H9 (cell line): ENCODE measurements at regions not wholly inside any gene's neighbourhood (a gene's known extent, or its start where the extent isn't known, plus 50 kb on each side); places are given as distances from the start of the nearest gene placed in this dataset.

Experiments
- DNase-seq: peaks from one replicate; pipeline ENCODE4 v3.0.0-alpha.2; 2017
- H2AFZ ChIP-seq: one replicate; pipeline ENCODE4 v1.6.1; 2013; ENCODE audit warnings: mild to moderate bottlenecking, low read length, control low read depth, moderate library complexity
- H2AK5ac ChIP-seq: 2 replicates; pipeline ENCODE4 v1.6.1; 2013; ENCODE audit warnings: low read length, control low read depth, mixed read lengths; ENCODE audit not compliant: insufficient read length
- H2BK120ac ChIP-seq: one replicate; pipeline ENCODE4 v1.6.1; 2013; ENCODE audit warnings: low read depth, mild to moderate bottlenecking, low read length, control low read depth, inconsistent platforms; ENCODE audit not compliant: poor library complexity, severe bottlenecking
- H2BK12ac ChIP-seq: 2 replicates; pipeline ENCODE4 v1.6.1; 2013; ENCODE audit warnings: low read length, control low read depth, mixed read lengths, low read depth; ENCODE audit not compliant: insufficient read length
- H2BK15ac ChIP-seq: 2 replicates; pipeline ENCODE4 v1.6.1; 2013; ENCODE audit warnings: low read depth, low read length, control low read depth
- H2BK20ac ChIP-seq: one replicate; pipeline ENCODE4 v1.6.1; 2013; ENCODE audit warnings: low read depth, mild to moderate bottlenecking, low read length, control low read depth, inconsistent platforms; ENCODE audit not compliant: poor library complexity, severe bottlenecking
- H2BK5ac ChIP-seq: 2 replicates; pipeline ENCODE4 v1.6.1; 2013; ENCODE audit warnings: low read length, control low read depth, mixed read lengths; ENCODE audit not compliant: insufficient read length
- H3K14ac ChIP-seq: 2 replicates; pipeline ENCODE4 v1.6.1; 2013; ENCODE audit warnings: low read length, control low read depth; ENCODE audit not compliant: insufficient read depth
- H3K18ac ChIP-seq: 2 replicates; pipeline ENCODE4 v1.6.1; 2013; ENCODE audit warnings: low read depth, mild to moderate bottlenecking, mixed read lengths, low read length, control low read depth; ENCODE audit not compliant: insufficient read length
- H3K23ac ChIP-seq: 2 replicates; pipeline ENCODE4 v1.6.1; 2013; ENCODE audit warnings: low read length, control low read depth, mixed read lengths, low read depth; ENCODE audit not compliant: insufficient read length
- H3K23me2 ChIP-seq: 2 replicates; pipeline ENCODE4 v1.6.1; 2013; ENCODE audit warnings: low read depth, mild to moderate bottlenecking, mixed read lengths, low read length, control low read depth; ENCODE audit not compliant: insufficient read length, poor library complexity, severe bottlenecking
- H3K27ac ChIP-seq: 2 replicates; pipeline ENCODE4 v1.5.1; 2013; ENCODE audit warnings: low read length, control low read depth, mixed read lengths, low read depth; ENCODE audit not compliant: insufficient read length
- H3K27me3 ChIP-seq: 2 replicates; pipeline ENCODE4 v1.6.1; 2013; ENCODE audit warnings: low read length, control low read depth, inconsistent platforms; ENCODE audit not compliant: insufficient read depth
- H3K4ac ChIP-seq: 2 replicates; pipeline ENCODE4 v1.6.1; 2013; ENCODE audit warnings: low read depth, mild to moderate bottlenecking, control low read depth, inconsistent platforms, low read length, moderate library complexity
- H3K4me1 ChIP-seq: 2 replicates; pipeline ENCODE4 v1.6.1; 2013; ENCODE audit warnings: low read length, control low read depth, inconsistent platforms; ENCODE audit not compliant: insufficient read depth
- H3K4me2 ChIP-seq: 2 replicates; pipeline ENCODE4 v1.6.1; 2013; ENCODE audit warnings: low read length, control low read depth, mixed read lengths; ENCODE audit not compliant: insufficient read length, insufficient read depth
- H3K56ac ChIP-seq: 2 replicates; pipeline ENCODE4 v1.6.1; 2013; ENCODE audit warnings: low read depth, mild to moderate bottlenecking, mixed read lengths, low read length, control low read depth; ENCODE audit not compliant: insufficient read length
- H3K79me1 ChIP-seq: 2 replicates; pipeline ENCODE4 v1.6.1; 2013; ENCODE audit warnings: low read depth, mild to moderate bottlenecking, moderate library complexity, low read length, control low read depth, inconsistent platforms; ENCODE audit not compliant: insufficient read depth, poor library complexity, severe bottlenecking
- H3K79me2 ChIP-seq: 2 replicates; pipeline ENCODE4 v1.6.1; 2013; ENCODE audit warnings: low read length, control low read depth, inconsistent platforms; ENCODE audit not compliant: insufficient read depth
- H3K9ac ChIP-seq: 2 replicates; pipeline ENCODE4 v1.6.1; 2013; ENCODE audit warnings: low read length, control low read depth, mixed read lengths; ENCODE audit not compliant: insufficient read length; ENCODE audit errors: extremely low read depth
- H3K9me3 ChIP-seq: one replicate; pipeline ENCODE4 v1.6.1; 2013; ENCODE audit warnings: low read depth, low read length, inconsistent platforms; ENCODE audit not compliant: control insufficient read depth
- H3T11ph ChIP-seq: one replicate; pipeline ENCODE4 v1.6.1; 2013; ENCODE audit warnings: mild to moderate bottlenecking, low read length, control low read depth, inconsistent platforms
- H4K20me1 ChIP-seq: one replicate; pipeline ENCODE4 v1.6.1; 2013; ENCODE audit not compliant: control insufficient read depth, insufficient read length, insufficient read depth
- H4K5ac ChIP-seq: 2 replicates; pipeline ENCODE4 v1.6.1; 2013; ENCODE audit warnings: low read depth, mild to moderate bottlenecking, mixed read lengths, low read length, control low read depth; ENCODE audit not compliant: insufficient read length
- H4K8ac ChIP-seq: replicated peaks from 2 replicates; pipeline ENCODE4 v1.6.1; 2013; ENCODE audit warnings: low read length, control low read depth, mixed read lengths, low read depth; ENCODE audit not compliant: insufficient read length
- H4K91ac ChIP-seq: 2 replicates; pipeline ENCODE4 v1.6.1; 2013; ENCODE audit warnings: low read depth, mild to moderate bottlenecking, moderate library complexity, mixed read lengths, low read length, control low read depth; ENCODE audit not compliant: insufficient read length
- H3K27ac Mint-ChIP-seq, 3 experiments: 2 replicates in 2 of 3; 3 replicates in 1 of 3; pipeline ENCODE4 v1.8.0; 2020 to 2021; ENCODE audit warnings: mixed read lengths in 3 of 3, mild to moderate bottlenecking in 1 of 3, moderate library complexity in 1 of 3
- H3K27me3 Mint-ChIP-seq: 2 replicates; pipeline ENCODE4 v1.8.0; 2021; ENCODE audit warnings: low read depth, mild to moderate bottlenecking, moderate library complexity, mixed read lengths
- H3K36me3 Mint-ChIP-seq, 3 experiments: 2 replicates in 2 of 3; 3 replicates in 1 of 3; pipeline ENCODE4 v1.8.0; 2020 to 2021; ENCODE audit warnings: low read depth in 3 of 3, mixed read lengths in 3 of 3; ENCODE audit not compliant: insufficient read depth in 1 of 3
- H3K4me1 Mint-ChIP-seq, 2 experiments: 2 replicates each; pipeline ENCODE4 v1.8.0; 2020; ENCODE audit warnings: mixed read lengths in 2 of 2
- H3K4me3 Mint-ChIP-seq, 2 experiments: 2 replicates in 1 of 2; 3 replicates in 1 of 2; pipeline ENCODE4 v1.8.0; 2020 to 2021; ENCODE audit warnings: mild to moderate bottlenecking in 2 of 2, mixed read lengths in 2 of 2, moderate library complexity in 1 of 2
- H3K9me3 Mint-ChIP-seq, 2 experiments: 2 replicates in 1 of 2; 3 replicates in 1 of 2; pipeline ENCODE4 v1.8.0; 2020; ENCODE audit warnings: mild to moderate bottlenecking in 2 of 2, mixed read lengths in 2 of 2, moderate library complexity in 1 of 2
- CTCF ChIP-seq: fragments of 200-600 bp; sonication (generic); conservative IDR thresholded peaks from 3 replicates; pipeline ENCODE4 v1.8.0; 2021; ENCODE audit warnings: antibody characterized with exemption, mild to moderate bottlenecking
- WGBS: extraction: QIAGEN DNeasy Blood & Tissue Kit; methylation state at CpG from one replicate; pipeline ENCODE4 v1.1.7; 2013; ENCODE audit warnings: missing lambda C conversion rate, low lambda C conversion rate, mixed read lengths; ENCODE audit not compliant: insufficient read length; ENCODE audit errors: extremely low coverage; 5-methylcytosine and 5-hydroxymethylcytosine counted together

DNA sequence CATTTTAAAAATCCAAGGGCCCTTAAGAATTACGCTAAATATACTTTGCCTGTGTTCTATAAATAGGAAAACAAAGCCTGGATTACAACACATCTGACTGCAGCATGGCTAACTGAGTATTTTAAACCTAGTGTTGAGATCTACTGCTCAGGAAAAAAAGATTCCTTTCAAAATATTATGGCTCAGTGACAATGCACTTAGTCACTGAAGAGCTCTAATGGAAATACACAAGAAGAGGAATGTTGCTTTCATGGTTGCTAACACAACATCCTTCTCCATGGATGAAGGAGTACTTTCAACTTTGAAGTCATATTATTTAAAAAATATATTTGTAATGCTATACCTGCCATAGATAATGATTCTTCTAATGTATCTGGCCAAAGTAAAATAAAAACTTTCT lies 248.3 kb upstream of the NEGR1 start:
- H3K4me1 Mint-ChIP-seq = peaks cover 5 to 6% of the 10 kb centered on the region in 2 experiments
- Histone ChIP-seq H3K14ac (no peak overlapping the region), H2AK5ac (no peak overlapping the region), H2BK12ac (no peak overlapping the region), H4K5ac (no peak overlapping the region), H4K91ac (no peak overlapping the region), H3K9me3 (no peaks in the 10 kb centered on the region), H3K27ac (no peak overlapping the region), H2BK15ac (no peak overlapping the region), H2BK20ac (no peak overlapping the region), H3K4me1 (no peaks in the 10 kb centered on the region), H3K18ac (no peak overlapping the region), H3K4ac (no peak overlapping the region), H4K20me1 (no peaks in the 10 kb centered on the region), H3K79me2 (no peaks in the 10 kb centered on the region), H3K27me3 (no peaks in the 10 kb centered on the region), H3K79me1 (no peaks in the 10 kb centered on the region), H3K23ac (no peak overlapping the region), H2BK120ac (no peak overlapping the region), H2BK5ac (no peak overlapping the region), H2AFZ (no peak overlapping the region), H3T11ph (no peak overlapping the region), H3K4me2 (no peak overlapping the region), H3K9ac (no peak overlapping the region), H3K23me2 (no peaks in the 10 kb centered on the region), H4K8ac (no peak overlapping the region), H3K56ac (no peak overlapping the region)
- H3K36me3 Mint-ChIP-seq = no peaks in the 10 kb centered on the region
- H3K4me3 Mint-ChIP-seq = no peak overlapping the region
- DNase-seq = no peak
- no CpG with 5 or more reads among the region's 1 CpG for WGBS
- no peaks in the 10 kb centered on the region for H3K27me3 Mint-ChIP-seq
- no peaks in the 10 kb centered on the region for H3K9me3 Mint-ChIP-seq
- H3K27ac Mint-ChIP-seq = no peak overlapping the region
- TF ChIP-seq CTCF = no peak
